PC-3 (cell line): ENCODE measurements at regions not wholly inside any gene's neighbourhood (a gene's known extent, or its start where the extent isn't known, plus 50 kb on each side); places are given as distances from the start of the nearest gene placed in this dataset.

Experiments
- ATAC-seq: fragments of 200-7000 bp; cut with Tn5 transposase; 2 replicates; pipeline ENCODE4 v1.9.1; 2020; ENCODE audit warnings: mild to moderate bottlenecking, moderate library complexity
- BruUV-seq: library from RNA; stranded (reverse); fragments of 400-500 nt; replicated peaks from 2 replicates; lab custom pipeline; 2021; lab: Mats Ljungman, UMichigan
- CTCF ChIA-PET: fragments of 300-600 bp; sonication (Branson Sonifier 250); formaldehyde crosslinking; loops from one replicate; lab custom pipeline; 2022; ENCODE audit warnings: antibody characterized with exemption; lab: Charles Lee
- POLR2A ChIA-PET: fragments of 300-600 bp; sonication (Branson Sonifier 250); formaldehyde crosslinking; loops from one replicate; lab custom pipeline; 2022; ENCODE audit warnings: antibody characterized with exemption; ENCODE audit not compliant: unreplicated experiment; lab: Charles Lee
- DNase-seq: peaks from one replicate; pipeline ENCODE4 v3.0.0-alpha.2; 2015
- H2AFZ ChIP-seq: fragments of 300-600 bp; sonication (generic); 2 replicates; pipeline ENCODE4 v1.6.0; 2016; ENCODE audit warnings: antibody characterized with exemption, low read length
- H3F3A ChIP-seq: fragments of 300-600 bp; sonication (generic); one replicate; pipeline ENCODE4 v1.6.0; 2017; ENCODE audit warnings: antibody characterized with exemption, low read length, control low read depth, mild to moderate bottlenecking; ENCODE audit not compliant: unreplicated experiment
- H3K27ac ChIP-seq: fragments of 300-600 bp; sonication (generic); 2 replicates; pipeline ENCODE4 v1.5.1; 2016; ENCODE audit warnings: mild to moderate bottlenecking, low read length
- H3K27me3 ChIP-seq: fragments of 300-600 bp; sonication (generic); 2 replicates; pipeline ENCODE4 v1.6.1; 2016; ENCODE audit warnings: low read length, mixed read lengths
- H3K36me3 ChIP-seq: fragments of 300-600 bp; sonication (generic); 2 replicates; pipeline ENCODE4 v1.6.1; 2016; ENCODE audit warnings: low read depth, mixed run types, low read length, mixed read lengths
- H3K4me1 ChIP-seq: fragments of 300-600 bp; sonication (generic); 2 replicates; pipeline ENCODE4 v1.5.1; 2016; ENCODE audit warnings: low read length; ENCODE audit not compliant: insufficient read depth
- H3K4me2 ChIP-seq: fragments of 300-600 bp; sonication (generic); 2 replicates; pipeline ENCODE4 v1.6.0; 2016; ENCODE audit warnings: low read length
- H3K4me3 ChIP-seq: fragments of 300-600 bp; sonication (generic); 2 replicates; pipeline ENCODE4 v1.5.1; 2016; ENCODE audit warnings: mild to moderate bottlenecking, low read length, mixed read lengths
- H3K79me2 ChIP-seq: fragments of 300-600 bp; sonication (generic); 2 replicates; pipeline ENCODE4 v1.6.1; 2017; ENCODE audit warnings: low read length, mixed read lengths
- H3K9ac ChIP-seq: fragments of 300-600 bp; sonication (generic); 2 replicates; pipeline ENCODE4 v1.6.0; 2016; ENCODE audit warnings: mild to moderate bottlenecking, low read length
- H3K9me2 ChIP-seq: fragments of 300-600 bp; sonication (generic); replicated peaks from 2 replicates; pipeline ENCODE4 v1.6.1; 2016; ENCODE audit warnings: mixed run types, low read length, mixed read lengths
- H3K9me3 ChIP-seq: fragments of 300-600 bp; sonication (generic); 2 replicates; pipeline ENCODE4 v1.6.1; 2016; ENCODE audit warnings: low read length, mixed read lengths
- H4K20me1 ChIP-seq: fragments of 300-600 bp; sonication (generic); 2 replicates; pipeline ENCODE4 v1.6.1; 2016; ENCODE audit warnings: low read length, mixed read lengths
- EZH2 ChIP-seq: fragments of 300-600 bp; sonication (generic); IDR thresholded peaks from one replicate; pipeline ENCODE4 v1.6.1; 2017; ENCODE audit warnings: antibody characterized with exemption, mild to moderate bottlenecking, low read length; ENCODE audit not compliant: unreplicated experiment
- EZH2phosphoT487 ChIP-seq: fragments of 300-600 bp; sonication (generic); IDR thresholded peaks from 2 replicates; pipeline ENCODE4 v1.6.1; 2018; ENCODE audit warnings: mild to moderate bottlenecking, antibody characterized with exemption, low read length, borderline replicate concordance
- intact Hi-C: fragments of 100-400 bp; cut with micrococcal nuclease; formaldehyde crosslinking; loops from 2 replicates; pipeline ENCODE4 v1.9.0; 2023
- TF ChIP-seq, protein P1 (sequence below): fragments of 300-600 bp; sonication (generic); conservative IDR thresholded peaks from 2 replicates; pipeline ENCODE4 v1.5.1; 2017; ENCODE audit warnings: antibody characterized with exemption, low read depth, mild to moderate bottlenecking, low read length

DNA sequence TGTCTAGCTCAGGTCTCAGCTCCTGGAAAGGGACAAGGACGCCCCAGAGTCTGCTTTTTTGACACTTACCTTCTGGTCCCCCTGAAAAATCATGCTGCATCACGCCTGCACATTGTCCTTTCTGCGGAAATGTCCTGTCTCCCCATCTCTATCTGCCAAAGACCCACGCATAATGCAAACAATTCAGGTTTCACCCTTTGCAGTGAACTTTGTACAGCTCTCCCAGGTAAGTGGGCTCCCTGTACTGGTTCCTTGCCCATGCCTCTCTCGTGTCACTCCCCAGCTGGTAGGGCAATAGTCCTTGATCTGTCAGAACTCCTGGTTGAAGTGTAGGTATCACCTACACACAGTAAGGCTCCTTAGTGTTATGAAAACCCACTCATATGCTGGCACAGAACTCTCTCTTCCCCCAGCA lies 102.9 kb upstream of the IRF2BP2 start:
- BruUV-seq = no TSS peak
- no peaks in the 10 kb centered on the region for H3K36me3 ChIP-seq
- POLR2A ChIA-PET = no interaction called here

DNA sequence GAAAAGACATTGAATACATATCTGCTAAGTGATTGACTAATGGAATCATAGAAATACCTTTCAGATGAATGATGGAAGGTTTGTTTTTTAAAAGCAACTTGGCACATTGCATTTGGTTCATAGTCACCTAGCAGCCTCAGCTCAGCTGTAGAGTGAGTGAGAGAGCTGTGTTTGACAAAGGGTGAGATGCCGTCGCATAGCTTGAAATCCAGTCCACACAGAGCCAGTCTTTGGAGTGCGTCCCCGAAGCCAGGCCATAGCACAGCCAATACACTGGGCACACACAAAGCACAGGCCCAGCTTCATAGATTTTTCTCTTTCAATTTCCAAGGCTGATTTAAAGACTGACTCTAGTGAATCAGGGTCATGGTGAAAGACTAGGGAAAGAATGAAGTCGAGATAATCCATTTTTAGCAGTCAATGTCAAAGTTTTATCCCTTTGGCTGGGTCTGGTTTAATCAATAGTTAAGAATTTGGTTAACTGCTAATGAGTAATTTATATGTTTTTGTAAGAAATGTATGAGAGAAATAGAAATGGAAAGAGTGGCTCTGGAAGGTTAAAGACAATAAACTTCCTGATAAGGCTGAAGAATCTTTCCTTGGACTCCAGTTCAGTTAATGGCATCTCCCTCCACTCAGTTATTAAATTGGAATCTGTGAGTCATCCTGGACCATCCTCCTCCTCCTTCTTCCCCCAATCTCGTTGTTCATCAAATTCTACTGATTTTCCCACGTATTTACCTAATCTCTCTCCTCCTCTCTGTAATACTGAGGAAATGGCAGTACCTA lies 101.2 kb upstream of the IRF2BP2 start:
- Histone ChIP-seq H3K27ac (no peak overlapping the region), H3K9ac (no peak overlapping the region), H3K79me2 (no peaks in the 10 kb centered on the region), H4K20me1 (no peaks in the 10 kb centered on the region), H3K4me2 (no peak overlapping the region), H3K9me2 (no peaks in the 10 kb centered on the region), H3K4me3 (no peak overlapping the region), H3K4me1 (peaks cover 8% of the 10 kb centered on the region; the same call in 1 of the 2 replicates), H3K36me3 (no peaks in the 10 kb centered on the region), H3K27me3 (no peaks in the 10 kb centered on the region), H3K9me3 (no peaks in the 10 kb centered on the region), H2AFZ (no peak overlapping the region), H3F3A (no peaks in the 10 kb centered on the region)
- no peak for DNase-seq
- intact Hi-C loops = no loop called here
- CTCF ChIA-PET = no interaction called here
- TF ChIP-seq, protein P1, sequence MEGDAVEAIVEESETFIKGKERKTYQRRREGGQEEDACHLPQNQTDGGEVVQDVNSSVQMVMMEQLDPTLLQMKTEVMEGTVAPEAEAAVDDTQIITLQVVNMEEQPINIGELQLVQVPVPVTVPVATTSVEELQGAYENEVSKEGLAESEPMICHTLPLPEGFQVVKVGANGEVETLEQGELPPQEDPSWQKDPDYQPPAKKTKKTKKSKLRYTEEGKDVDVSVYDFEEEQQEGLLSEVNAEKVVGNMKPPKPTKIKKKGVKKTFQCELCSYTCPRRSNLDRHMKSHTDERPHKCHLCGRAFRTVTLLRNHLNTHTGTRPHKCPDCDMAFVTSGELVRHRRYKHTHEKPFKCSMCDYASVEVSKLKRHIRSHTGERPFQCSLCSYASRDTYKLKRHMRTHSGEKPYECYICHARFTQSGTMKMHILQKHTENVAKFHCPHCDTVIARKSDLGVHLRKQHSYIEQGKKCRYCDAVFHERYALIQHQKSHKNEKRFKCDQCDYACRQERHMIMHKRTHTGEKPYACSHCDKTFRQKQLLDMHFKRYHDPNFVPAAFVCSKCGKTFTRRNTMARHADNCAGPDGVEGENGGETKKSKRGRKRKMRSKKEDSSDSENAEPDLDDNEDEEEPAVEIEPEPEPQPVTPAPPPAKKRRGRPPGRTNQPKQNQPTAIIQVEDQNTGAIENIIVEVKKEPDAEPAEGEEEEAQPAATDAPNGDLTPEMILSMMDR = no peak
- no peak for TF ChIP-seq EZH2
- no peak for TF ChIP-seq EZH2phosphoT487
- no peak for ATAC-seq
- POLR2A ChIA-PET = interaction anchor here (0.6 kb wide), 1 partner anchor 13 kb away, joined by 24 read pairs; no protein-coding TSS in a partner anchor
- no TSS peak for BruUV-seq

More for the DNA sequence above, 102.9 kb upstream of the IRF2BP2 start:
- no peak overlapping the region for H2AFZ ChIP-seq
- no peak overlapping the region for H3K27ac ChIP-seq
- H3K4me2 ChIP-seq = no peak overlapping the region
- H3K79me2 ChIP-seq = no peaks in the 10 kb centered on the region
- H3K27me3 ChIP-seq = no peaks in the 10 kb centered on the region
- H3K4me1 ChIP-seq = no peaks in the 10 kb centered on the region
- no peaks in the 10 kb centered on the region for H3F3A ChIP-seq
- H4K20me1 ChIP-seq = no peaks in the 10 kb centered on the region
- H3K9me3 ChIP-seq = no peaks in the 10 kb centered on the region
- ATAC-seq = no peak
- no peak for DNase-seq
- TF ChIP-seq, protein P1 = no peak
- no peaks in the 10 kb centered on the region for H3K9me2 ChIP-seq
- intact Hi-C loops = no loop called here
- H3K4me3 ChIP-seq = no peak overlapping the region
- H3K9ac ChIP-seq = no peak overlapping the region
- CTCF ChIA-PET = no interaction called here

DNA sequence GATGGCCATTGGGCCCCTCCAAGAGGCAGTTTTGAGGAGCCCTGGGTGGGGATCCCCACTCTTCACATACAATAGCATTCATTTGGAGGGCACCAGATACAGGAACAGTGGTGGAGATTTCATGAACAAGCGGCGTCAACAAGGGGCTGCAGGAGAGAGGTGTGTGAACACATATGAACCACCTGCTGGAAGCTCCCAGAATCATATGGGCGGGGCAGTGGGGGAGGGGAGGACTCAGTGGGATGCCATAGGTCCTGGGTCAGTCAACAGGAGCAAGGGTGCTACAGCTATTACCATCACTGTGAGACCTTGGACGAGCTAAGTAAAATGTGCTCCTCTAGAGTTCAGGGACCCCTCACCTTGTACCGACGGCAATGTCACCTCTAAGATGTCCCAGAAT lies 100.4 kb upstream of the IRF2BP2 start:
- no peaks in the 10 kb centered on the region for H3K27me3 ChIP-seq
- no peak overlapping the region for H3K27ac ChIP-seq
- DNase-seq (no peak), ATAC-seq (no peak)
- intact Hi-C loops = no loop called here
- no peaks in the 10 kb centered on the region for H4K20me1 ChIP-seq
- no peak overlapping the region for H3K4me2 ChIP-seq
- H3K9me2 ChIP-seq = no peaks in the 10 kb centered on the region
- H2AFZ ChIP-seq = no peak overlapping the region
- H3K36me3 ChIP-seq = no peaks in the 10 kb centered on the region
- CTCF ChIA-PET = no interaction called here
- no peaks in the 10 kb centered on the region for H3K9me3 ChIP-seq
- H3K4me3 ChIP-seq = no peak overlapping the region
- POLR2A ChIA-PET = interaction anchor here (0.6 kb wide), 1 partner anchor 13 kb away, joined by 24 read pairs; no protein-coding TSS in a partner anchor
- no peak overlapping the region for H3K9ac ChIP-seq
- TF ChIP-seq, protein P1 = no peak
- no peak for TF ChIP-seq EZH2phosphoT487
- TF ChIP-seq EZH2 = no peak
- H3K79me2 ChIP-seq = no peaks in the 10 kb centered on the region
- H3F3A ChIP-seq = no peaks in the 10 kb centered on the region
- no TSS peak for BruUV-seq
- peaks cover 14% of the 10 kb centered on the region for H3K4me1 ChIP-seq
